IMR-90 (cell line): ENCODE measurements at regions not wholly inside any gene's neighbourhood (a gene's known extent, or its start where the extent isn't known, plus 50 kb on each side); places are given as distances from the start of the nearest gene placed in this dataset.

ENCODE experiments used
- ATAC-seq: fragments of 200-7000 bp; cut with Tn5 transposase; 2 replicates; pipeline ENCODE4 v1.9.1; 2020; ENCODE audit warnings: low read depth, mild to moderate bottlenecking, moderate library complexity
- BruUV-seq: library from RNA; stranded (reverse); fragments of 400-500 nt; replicated peaks from 2 replicates; lab custom pipeline; 2021; lab: Mats Ljungman, UMichigan
- CTCF ChIA-PET: fragments of 300-600 bp; formaldehyde crosslinking; extraction: SDS; loops from one replicate; lab custom pipeline; 2021; ENCODE audit warnings: antibody characterized with exemption; lab: Yijun Ruan, JAX
- POLR2A ChIA-PET: fragments of 300-600 bp; sonication (Branson Sonifier 250); formaldehyde crosslinking; loops from one replicate; lab custom pipeline; 2022; ENCODE audit warnings: antibody characterized with exemption; ENCODE audit not compliant: unreplicated experiment; lab: Charles Lee
- DNase-seq: peaks from one replicate; pipeline ENCODE4 v3.0.0; 2013
- H2AFZ ChIP-seq: replicated peaks from 2 replicates; pipeline ENCODE3; 2013; ENCODE audit warnings: low read length, mild to moderate bottlenecking; ENCODE audit not compliant: poor library complexity
- H2AK5ac ChIP-seq: 2 replicates; pipeline ENCODE4 v1.6.1; 2013; ENCODE audit warnings: low read depth, low read length, inconsistent platforms
- H2AK9ac ChIP-seq: replicated peaks from 2 replicates; pipeline ENCODE3; 2013; ENCODE audit warnings: mild to moderate bottlenecking, low read depth, low read length, moderate library complexity; ENCODE audit not compliant: poor library complexity
- H2BK120ac ChIP-seq: 2 replicates; pipeline ENCODE4 v1.6.1; 2013; ENCODE audit warnings: low read depth, low read length, inconsistent platforms
- H2BK15ac ChIP-seq: 3 replicates; pipeline ENCODE4 v1.6.1; 2013; ENCODE audit warnings: low read depth, low read length, inconsistent platforms
- H2BK20ac ChIP-seq: 2 replicates; pipeline ENCODE4 v1.6.1; 2013; ENCODE audit warnings: low read depth, mild to moderate bottlenecking, inconsistent platforms, low read length, moderate library complexity
- H2BK5ac ChIP-seq: 2 replicates; pipeline ENCODE4 v1.6.1; 2013; ENCODE audit warnings: mild to moderate bottlenecking, low read depth, low read length, inconsistent platforms; ENCODE audit not compliant: poor library complexity, severe bottlenecking
- H3K14ac ChIP-seq: replicated peaks from 2 replicates; pipeline ENCODE4 v1.6.1; 2013; ENCODE audit warnings: low read depth, low read length, inconsistent platforms
- H3K18ac ChIP-seq: 2 replicates; pipeline ENCODE4 v1.6.1; 2013; ENCODE audit warnings: low read depth, low read length, control low read depth
- H3K23ac ChIP-seq: 2 replicates; pipeline ENCODE4 v1.6.1; 2013; ENCODE audit warnings: low read depth, low read length, inconsistent platforms
- H3K27ac ChIP-seq: 2 replicates; pipeline ENCODE4 v1.5.1; 2013; ENCODE audit warnings: mild to moderate bottlenecking, control low read depth, low read length; ENCODE audit not compliant: insufficient read depth
- H3K27me3 ChIP-seq: 2 replicates; pipeline ENCODE4 v1.6.1; 2013; ENCODE audit warnings: low read length; ENCODE audit not compliant: control insufficient read depth, insufficient read depth
- H3K36me3 ChIP-seq: 2 replicates; pipeline ENCODE4 v1.6.1; 2013; ENCODE audit warnings: low read length, mixed read lengths; ENCODE audit not compliant: control insufficient read depth, insufficient read depth
- H3K4ac ChIP-seq: 2 replicates; pipeline ENCODE4 v1.6.1; 2013; ENCODE audit warnings: low read depth, low read length, inconsistent platforms
- H3K4me1 ChIP-seq: 2 replicates; pipeline ENCODE4 v1.6.1; 2013; ENCODE audit warnings: low read length, mixed read lengths; ENCODE audit not compliant: control insufficient read depth, insufficient read depth
- H3K4me2 ChIP-seq: 2 replicates; pipeline ENCODE4 v1.6.1; 2013; ENCODE audit warnings: low read depth, mild to moderate bottlenecking, control low read depth, low read length, moderate library complexity
- H3K4me3 ChIP-seq: 2 replicates; pipeline ENCODE4 v1.5.1; 2013; ENCODE audit warnings: low read depth, mild to moderate bottlenecking, control low read depth, low read length, moderate library complexity; ENCODE audit not compliant: insufficient read depth
- H3K56ac ChIP-seq: 2 replicates; pipeline ENCODE4 v1.6.1; 2013; ENCODE audit warnings: low read length, inconsistent platforms; ENCODE audit not compliant: insufficient read depth; ENCODE audit errors: extremely low read depth
- H3K79me1 ChIP-seq, 2 experiments: 2 replicates each; pipeline ENCODE4 v1.6.1; 2013; ENCODE audit warnings: low read length in 2 of 2, inconsistent platforms in 1 of 2, low read depth in 1 of 2
- H3K9ac ChIP-seq: 2 replicates; pipeline ENCODE4 v1.6.1; 2013; ENCODE audit warnings: low read depth, low read length, control low read depth
- H3K9me1 ChIP-seq: 2 replicates; pipeline ENCODE4 v1.6.1; 2013; ENCODE audit warnings: low read length, inconsistent platforms; ENCODE audit not compliant: insufficient read depth
- H3K9me3 ChIP-seq: 2 replicates; pipeline ENCODE4 v1.6.1; 2013; ENCODE audit warnings: low read length; ENCODE audit not compliant: control insufficient read depth, insufficient read depth
- H4K20me1 ChIP-seq: 2 replicates; pipeline ENCODE4 v1.6.1; 2013; ENCODE audit warnings: low read length, inconsistent platforms; ENCODE audit not compliant: insufficient read depth
- H4K5ac ChIP-seq: 2 replicates; pipeline ENCODE4 v1.6.1; 2013; ENCODE audit warnings: mild to moderate bottlenecking, low read depth, low read length, control low read depth
- H4K8ac ChIP-seq, 2 experiments: 2 replicates each; pipeline ENCODE4 v1.6.1; 2013; ENCODE audit warnings: low read depth in 2 of 2, low read length in 2 of 2, control low read depth in 1 of 2, inconsistent platforms in 1 of 2
- H4K91ac ChIP-seq: 2 replicates; pipeline ENCODE4 v1.6.1; 2013; ENCODE audit warnings: low read depth, low read length, inconsistent platforms; ENCODE audit not compliant: insufficient read depth
- CEBPB ChIP-seq: IDR thresholded peaks from 2 replicates; pipeline ENCODE4 v1.6.1; 2012; ENCODE audit warnings: low read depth, low read length, improper control_type of control experiment
- MAFK ChIP-seq: IDR thresholded peaks from 2 replicates; pipeline ENCODE4 v1.6.1; 2012; ENCODE audit warnings: low read depth, low read length, improper control_type of control experiment
- WGBS, 2 experiments: methylation state at CpG; one replicate each; pipeline versions ENCODE4 v1.1.5 to v1.1.7; 2013; ENCODE audit warnings: missing lambda C conversion rate in 2 of 2; ENCODE audit not compliant: insufficient read length in 1 of 2; ENCODE audit errors: extremely low coverage in 2 of 2; 5-methylcytosine and 5-hydroxymethylcytosine counted together
- dilution Hi-C: fragments of 300-500 bp; cut with HindIII; formaldehyde crosslinking; loops from one replicate; pipeline ENCODE4 v1.14.3; 2018; ENCODE audit warnings: low sequenced_read_pairs; ENCODE audit not compliant: unreplicated experiment
- in situ Hi-C: fragments of 300-500 bp; cut with MboI; formaldehyde crosslinking; loops from 3 replicates; pipeline ENCODE4 v1.14.3; 2019; ENCODE audit warnings: low sequenced_read_pairs, inconsistent platforms, mixed read lengths
- intact Hi-C: fragments of 100-400 bp; cut with micrococcal nuclease; formaldehyde crosslinking; loops from 2 replicates; pipeline ENCODE4 v1.10.0; 2022

DNA sequence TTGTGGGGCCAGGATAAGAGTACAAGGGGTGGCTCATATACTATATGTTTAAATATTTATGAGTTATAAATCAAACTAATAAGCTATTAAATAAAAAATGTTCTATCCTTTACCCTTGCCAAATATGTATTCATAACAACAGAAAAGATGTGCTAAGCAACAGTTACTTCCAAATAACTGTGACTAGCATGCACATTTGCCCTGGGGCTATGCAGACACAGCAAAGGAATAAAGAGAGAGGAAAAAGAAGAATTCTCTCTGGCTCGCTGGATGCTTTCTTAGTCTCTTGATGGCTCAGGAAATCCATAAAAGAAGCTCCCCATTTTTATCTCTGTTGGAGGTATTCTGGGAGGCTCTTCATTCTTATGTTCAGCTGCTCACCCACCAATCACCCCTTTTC, 182.4 kb upstream of the ATP10B start:
- H4K8ac ChIP-seq: no peak overlapping the region

More for the DNA sequence above, 182.4 kb upstream of the ATP10B start:
- POLR2A ChIA-PET: no interaction called here
- no peak overlapping the region for H3K23ac ChIP-seq
- no peak for DNase-seq
- no peak overlapping the region for H3K9ac ChIP-seq
- TF ChIP-seq CEBPB (no peak), MAFK (no peak)
- in situ Hi-C loops: no loop called here
- no peak overlapping the region for H2BK15ac ChIP-seq
- no peaks in the 10 kb centered on the region for H4K20me1 ChIP-seq
- CTCF ChIA-PET: no interaction called here
- no peak overlapping the region for H4K5ac ChIP-seq
- H3K79me1 ChIP-seq: no peaks in the 10 kb centered on the region
- no peak overlapping the region for H2BK120ac ChIP-seq
- no peak overlapping the region for H4K91ac ChIP-seq
- no peak overlapping the region for H3K4ac ChIP-seq
- no peak overlapping the region for H2BK20ac ChIP-seq
- no peak overlapping the region for H3K56ac ChIP-seq
- no TSS peak for BruUV-seq
- no peaks in the 10 kb centered on the region for H3K27me3 ChIP-seq
- dilution Hi-C loops: no loop called here
- intact Hi-C loops: no loop called here
- no peak overlapping the region for H2BK5ac ChIP-seq
- no peak overlapping the region for H3K27ac ChIP-seq
- peaks cover 4% of the 10 kb centered on the region; the same call in 1 of the 2 replicates for H3K9me3 ChIP-seq
- H2AFZ ChIP-seq: no peak overlapping the region
- H3K36me3 ChIP-seq: no peaks in the 10 kb centered on the region
- no peak overlapping the region for H3K4me3 ChIP-seq
- H3K9me1 ChIP-seq: no peaks in the 10 kb centered on the region
- no CpG with 5 or more reads among the region's 1 CpG for WGBS, 2 experiments
- H2AK5ac ChIP-seq: no peak overlapping the region
- no peak overlapping the region for H3K14ac ChIP-seq
- ATAC-seq: no peak
- H2AK9ac ChIP-seq: no peak overlapping the region
- H3K4me1 ChIP-seq: no peaks in the 10 kb centered on the region
- H3K18ac ChIP-seq: no peak overlapping the region
- H3K4me2 ChIP-seq: no peak overlapping the region
